GM12878 (cell line): ENCODE measurements at regions not wholly inside any gene's neighbourhood (a gene's known extent, or its start where the extent isn't known, plus 50 kb on each side); places are given as distances from the start of the nearest gene placed in this dataset.
"Not testable (repeated sequence)": the region's sequence is repeated elsewhere in the genome, so short reads cannot be mapped to it uniquely, and the experiment has no call there.

Experiments used
- ATAC-seq: fragments of 200-7000 bp; cut with Tn5 transposase; 3 replicates; pipeline ENCODE4 v1.9.1; 2020; ENCODE audit warnings: mild to moderate bottlenecking, moderate library complexity
- BruUV-seq: library from RNA; stranded (reverse); fragments of 400-500 nt; replicated peaks from 2 replicates; lab custom pipeline; 2021; lab: Mats Ljungman, UMichigan
- CTCF ChIA-PET: fragments of 300-600 bp; sonication (Branson Sonifier 250); formaldehyde crosslinking; extraction: SDS; loops from one replicate; lab custom pipeline; 2021; ENCODE audit warnings: inconsistent platforms; lab: Yijun Ruan, JAX
- POLR2A ChIA-PET: fragments of 350-600 bp; formaldehyde crosslinking; extraction: SDS; loops from one replicate; lab custom pipeline; 2021; ENCODE audit warnings: inconsistent platforms; lab: Charles Lee
- RAD21 ChIA-PET: fragments of 300-600 bp; sonication (Branson Sonifier 250); formaldehyde crosslinking; loops from one replicate; lab custom pipeline; 2023; ENCODE audit warnings: antibody characterized with exemption; ENCODE audit not compliant: unreplicated experiment; lab: Charles Lee
- SMC1A ChIA-PET: fragments of 300-600 bp; sonication (Branson Sonifier 250); formaldehyde crosslinking; loops from one replicate; lab custom pipeline; 2023; ENCODE audit not compliant: unreplicated experiment, uncharacterized antibody; lab: Charles Lee
- DNase-seq: peaks from one replicate; pipeline ENCODE4 v3.0.0-alpha.2; 2011; ENCODE audit warnings: low read depth, low spot score
- FAIRE-seq: peaks from 3 replicates; lab custom pipeline; 2011; peaks lifted over from hg19 to GRCh38; lab: Jason Lieb, UNC
- H2AFZ ChIP-seq: 2 replicates; pipeline ENCODE4 v1.6.0; 2011; ENCODE audit warnings: low read depth, low read length, control low read depth; ENCODE audit not compliant: control insufficient read depth
- H3K27ac ChIP-seq: 2 replicates; pipeline ENCODE4 v1.5.1; 2011; ENCODE audit warnings: control low read depth; ENCODE audit not compliant: control insufficient read depth, insufficient read depth
- H3K27me3 ChIP-seq, 2 experiments: replicated peaks in 1 of 2; 2 replicates each; pipeline versions ENCODE4 v1.6.0 to v1.6.1; 2011; ENCODE audit warnings: low read length in 1 of 2; ENCODE audit not compliant: control insufficient read depth in 2 of 2, insufficient read depth in 2 of 2
- H3K36me3 ChIP-seq, 2 experiments: 2 replicates each; pipeline ENCODE4 v1.5.1; 2011; ENCODE audit warnings: low read length in 1 of 2; ENCODE audit not compliant: control insufficient read depth in 2 of 2, insufficient read depth in 2 of 2
- H3K4me1 ChIP-seq: 2 replicates; pipeline ENCODE4 v1.6.1; 2011; ENCODE audit warnings: mild to moderate bottlenecking, low read length, moderate library complexity, mixed read lengths; ENCODE audit not compliant: control insufficient read depth, insufficient read depth
- H3K4me2 ChIP-seq: 2 replicates; pipeline ENCODE4 v1.6.0; 2011; ENCODE audit warnings: control low read depth; ENCODE audit not compliant: control insufficient read depth, insufficient read depth
- H3K4me3 ChIP-seq: fragments of 200-600 bp; sonication (generic); 2 replicates; pipeline ENCODE4 v1.5.1; 2016
- H3K79me2 ChIP-seq: 2 replicates; pipeline ENCODE4 v1.6.0; 2011; ENCODE audit warnings: low read length; ENCODE audit not compliant: control insufficient read depth, insufficient read depth
- H3K9ac ChIP-seq: 2 replicates; pipeline ENCODE4 v1.8.0; 2011; ENCODE audit warnings: low read length, control low read depth, mixed read lengths; ENCODE audit not compliant: control insufficient read depth, insufficient read depth
- H3K9me3 ChIP-seq: replicated peaks from 3 replicates; pipeline ENCODE4 v1.5.1; 2011; ENCODE audit warnings: mild to moderate bottlenecking, low read length; ENCODE audit not compliant: control insufficient read depth, insufficient read depth
- H4K20me1 ChIP-seq: 2 replicates; pipeline ENCODE4 v1.6.0; 2011; ENCODE audit not compliant: control insufficient read depth, insufficient read depth
- CTCF ChIP-seq, 3 experiments: IDR thresholded peaks in 2 of 3; conservative IDR thresholded peaks in 1 of 3; 2 replicates each; pipeline ENCODE4 v1.5.1; 2011; ENCODE audit warnings: low read depth in 3 of 3, low read length in 3 of 3, mild to moderate bottlenecking in 3 of 3, control low read depth in 2 of 3, moderate library complexity in 2 of 3, inconsistent platforms in 1 of 3, mixed read lengths in 1 of 3; ENCODE audit not compliant: control insufficient read depth in 2 of 3, insufficient read depth in 1 of 3; ENCODE audit errors: extremely low read depth in 1 of 3
- RAD21 ChIP-seq: IDR thresholded peaks from 2 replicates; pipeline ENCODE4 v1.6.1; 2011; ENCODE audit warnings: mild to moderate bottlenecking, low read depth, low read length, moderate library complexity; ENCODE audit not compliant: insufficient read depth
- WGBS: methylation state at CpG from one replicate; pipeline ENCODE4 v1.1.6; 2016; ENCODE audit warnings: low lambda C conversion rate; ENCODE audit not compliant: insufficient replicate concordance, insufficient coverage; ENCODE audit errors: missing lambda C conversion rate; 5-methylcytosine and 5-hydroxymethylcytosine counted together
- in situ Hi-C: fragments of 300-500 bp; cut with MboI; formaldehyde crosslinking; loops from 9 replicates; pipeline ENCODE4 v1.14.3; 2018; ENCODE audit warnings: mixed read lengths
- intact Hi-C: fragments of 100-400 bp; cut with micrococcal nuclease; formaldehyde crosslinking; loops from one replicate; pipeline ENCODE4 v1.14.2; 2022; ENCODE audit not compliant: unreplicated experiment

- H3K9me3 ChIP-seq, H2AFZ ChIP-seq, H3K4me2 ChIP-seq, SMC1A ChIA-PET, DNase-seq, H3K36me3 ChIP-seq, H3K27ac ChIP-seq, POLR2A ChIA-PET, H3K27me3 ChIP-seq, H3K79me2 ChIP-seq, H3K4me3 ChIP-seq, H4K20me1 ChIP-seq, H3K4me1 ChIP-seq, H3K9ac ChIP-seq, intact Hi-C loops, BruUV-seq: not testable (repeated sequence)
- ChIA-PET RAD21 (interaction anchor here (0.7 kb wide), 1 partner anchor 183 kb away, joined by 3 read pairs; no protein-coding TSS in a partner anchor), CTCF (interaction anchor here (0.7 kb wide), 1 partner anchor 667 kb away, joined by 4 read pairs; no protein-coding TSS in a partner anchor)
- FAIRE-seq (peak; percentile 92), ATAC-seq (peak; percentile 86)
- TF ChIP-seq CTCF (IDR thresholded peaks at IDR 0.05 in 2 of 3, conservative IDR thresholded peaks at IDR 0.05 in 1 of 3; ENCODE audit: control insufficient read depth in 2 of 3, extremely low read depth in 1 of 3, insufficient read depth in 1 of 3, low read depth in 3 of 3, low read length in 3 of 3) = peak; percentile 11 to 49 (median 35); a peak in 4 of 6 replicates
- peak; percentile 36 for TF ChIP-seq RAD21
- WGBS = 0% methylated on average over 1 of the region's 6 CpGs
- in situ Hi-C loops = loop anchor here (25.0 kb wide), 1 partner anchor 219 kb away; no protein-coding TSS in a partner anchor
Observed at GRCh38 chr16:18131587-18131986, 204.9 kb downstream of the NPIPA8 start.

- RAD21 ChIA-PET, H4K20me1 ChIP-seq, DNase-seq, H3K79me2 ChIP-seq, H3K36me3 ChIP-seq, FAIRE-seq, H3K4me3 ChIP-seq, H3K9me3 ChIP-seq, CTCF ChIA-PET, ATAC-seq, H3K9ac ChIP-seq, POLR2A ChIA-PET, H3K27ac ChIP-seq, SMC1A ChIA-PET, H3K4me2 ChIP-seq, intact Hi-C loops, H2AFZ ChIP-seq, BruUV-seq, H3K4me1 ChIP-seq, H3K27me3 ChIP-seq: not testable (repeated sequence)
- 5% methylated on average over 6 of the region's 8 CpGs for WGBS
- in situ Hi-C loops = loop anchor here (25.0 kb wide), 1 partner anchor 218 kb away; no protein-coding TSS in a partner anchor
Observed at GRCh38 chr16:18130478-18131120, 205.9 kb downstream of the NPIPA8 start.

GRCh38 chr16:18127033-18127432 lies 209.5 kb downstream of the NPIPA8 start:
- H3K27me3 ChIP-seq, SMC1A ChIA-PET, POLR2A ChIA-PET, H3K9me3 ChIP-seq, H3K4me3 ChIP-seq, H3K9ac ChIP-seq, H3K79me2 ChIP-seq, H3K27ac ChIP-seq, ATAC-seq, H3K4me1 ChIP-seq, CTCF ChIA-PET, H4K20me1 ChIP-seq, H2AFZ ChIP-seq, RAD21 ChIA-PET, FAIRE-seq, DNase-seq, BruUV-seq, intact Hi-C loops, H3K4me2 ChIP-seq, H3K36me3 ChIP-seq: not testable (repeated sequence)
- in situ Hi-C loops = loop anchor here (25.0 kb wide), 1 partner anchor 215 kb away; no protein-coding TSS in a partner anchor
- no CpG with 5 or more reads among the region's 12 CpGs for WGBS
